WERI-Rb-1 (cell line): ENCODE measurements at regions not wholly inside any gene's neighbourhood (a gene's known extent, or its start where the extent isn't known, plus 50 kb on each side); places are given as distances from the start of the nearest gene placed in this dataset.

Source experiments
- DNase-seq: peaks from one replicate; pipeline ENCODE4 v3.0.0-alpha.2; 2020
- H3K27ac ChIP-seq: fragments of 250-450 bp; sonication (Bioruptor Pico); 2 replicates; pipeline ENCODE4 v1.5.1; 2020; ENCODE audit warnings: mild to moderate bottlenecking, moderate library complexity
- H3K27me3 ChIP-seq: fragments of 250-450 bp; sonication (Bioruptor Pico); 2 replicates; pipeline ENCODE4 v1.5.1; 2021; ENCODE audit warnings: mild to moderate bottlenecking, low read depth, moderate library complexity; ENCODE audit not compliant: insufficient read depth, severe bottlenecking
- H3K36me3 ChIP-seq: fragments of 250-450 bp; sonication (Bioruptor Pico); 2 replicates; pipeline ENCODE4 v1.5.1; 2020; ENCODE audit warnings: mild to moderate bottlenecking, moderate library complexity
- H3K4me3 ChIP-seq: 2 replicates; pipeline ENCODE4 v1.5.1; 2011; ENCODE audit warnings: low read depth, mild to moderate bottlenecking, control low read depth, low read length
- H3K9me3 ChIP-seq: fragments of 250-450 bp; sonication (Bioruptor Pico); 2 replicates; pipeline ENCODE4 v1.5.1; 2021; ENCODE audit warnings: mild to moderate bottlenecking, moderate library complexity; ENCODE audit not compliant: severe bottlenecking
- TF ChIP-seq, protein P1 (sequence below): IDR thresholded peaks from 2 replicates; pipeline ENCODE4 v1.5.1; 2011; ENCODE audit warnings: low read depth, mild to moderate bottlenecking, control low read depth, inconsistent platforms, low read length

DNA sequence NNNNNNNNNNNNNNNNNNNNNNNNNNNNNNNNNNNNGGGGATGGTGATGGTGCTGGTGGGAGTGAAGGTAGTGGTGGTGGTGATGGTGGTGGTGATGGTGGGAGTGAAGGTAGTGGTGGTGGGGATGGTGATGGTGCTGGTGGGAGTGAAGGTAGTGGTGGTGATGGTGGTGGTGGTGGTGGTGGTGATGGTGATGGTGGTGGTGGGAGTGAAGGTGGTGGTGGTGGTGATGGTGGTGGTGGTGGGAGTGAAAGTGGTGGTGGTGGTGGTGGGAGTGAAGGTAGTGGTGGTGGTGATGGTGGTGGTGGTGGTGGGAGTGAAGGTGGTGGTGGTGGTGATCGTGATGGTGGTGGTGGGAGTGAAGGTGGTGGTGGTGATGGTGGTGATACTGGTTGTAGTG is 93.6 kb downstream of the CRYAA start:
- H3K4me3 ChIP-seq: no peak overlapping the region
- no peak overlapping the region for H3K27ac ChIP-seq
- H3K36me3 ChIP-seq: no peaks in the 10 kb centered on the region
- TF ChIP-seq, protein P1, sequence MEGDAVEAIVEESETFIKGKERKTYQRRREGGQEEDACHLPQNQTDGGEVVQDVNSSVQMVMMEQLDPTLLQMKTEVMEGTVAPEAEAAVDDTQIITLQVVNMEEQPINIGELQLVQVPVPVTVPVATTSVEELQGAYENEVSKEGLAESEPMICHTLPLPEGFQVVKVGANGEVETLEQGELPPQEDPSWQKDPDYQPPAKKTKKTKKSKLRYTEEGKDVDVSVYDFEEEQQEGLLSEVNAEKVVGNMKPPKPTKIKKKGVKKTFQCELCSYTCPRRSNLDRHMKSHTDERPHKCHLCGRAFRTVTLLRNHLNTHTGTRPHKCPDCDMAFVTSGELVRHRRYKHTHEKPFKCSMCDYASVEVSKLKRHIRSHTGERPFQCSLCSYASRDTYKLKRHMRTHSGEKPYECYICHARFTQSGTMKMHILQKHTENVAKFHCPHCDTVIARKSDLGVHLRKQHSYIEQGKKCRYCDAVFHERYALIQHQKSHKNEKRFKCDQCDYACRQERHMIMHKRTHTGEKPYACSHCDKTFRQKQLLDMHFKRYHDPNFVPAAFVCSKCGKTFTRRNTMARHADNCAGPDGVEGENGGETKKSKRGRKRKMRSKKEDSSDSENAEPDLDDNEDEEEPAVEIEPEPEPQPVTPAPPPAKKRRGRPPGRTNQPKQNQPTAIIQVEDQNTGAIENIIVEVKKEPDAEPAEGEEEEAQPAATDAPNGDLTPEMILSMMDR: no peak
- no peaks in the 10 kb centered on the region for H3K27me3 ChIP-seq
- no peaks in the 10 kb centered on the region for H3K9me3 ChIP-seq
- peak; percentile 27 for DNase-seq
